Activated CD4-positive, alpha-beta T cell treated with anti-CD3 and anti-CD28 coated beads for 1 hour (primary cell): ENCODE measurements at regions not wholly inside any gene's neighbourhood (a gene's known extent, or its start where the extent isn't known, plus 50 kb on each side); places are given as distances from the start of the nearest gene placed in this dataset.
"Not testable (repeated sequence)": the region's sequence is repeated elsewhere in the genome, so short reads cannot be mapped to it uniquely, and the experiment has no call there.

Source experiments
- DNase-seq: peaks from one replicate; pipeline ENCODE4 v3.0.0-alpha.2; 2020

DNA sequence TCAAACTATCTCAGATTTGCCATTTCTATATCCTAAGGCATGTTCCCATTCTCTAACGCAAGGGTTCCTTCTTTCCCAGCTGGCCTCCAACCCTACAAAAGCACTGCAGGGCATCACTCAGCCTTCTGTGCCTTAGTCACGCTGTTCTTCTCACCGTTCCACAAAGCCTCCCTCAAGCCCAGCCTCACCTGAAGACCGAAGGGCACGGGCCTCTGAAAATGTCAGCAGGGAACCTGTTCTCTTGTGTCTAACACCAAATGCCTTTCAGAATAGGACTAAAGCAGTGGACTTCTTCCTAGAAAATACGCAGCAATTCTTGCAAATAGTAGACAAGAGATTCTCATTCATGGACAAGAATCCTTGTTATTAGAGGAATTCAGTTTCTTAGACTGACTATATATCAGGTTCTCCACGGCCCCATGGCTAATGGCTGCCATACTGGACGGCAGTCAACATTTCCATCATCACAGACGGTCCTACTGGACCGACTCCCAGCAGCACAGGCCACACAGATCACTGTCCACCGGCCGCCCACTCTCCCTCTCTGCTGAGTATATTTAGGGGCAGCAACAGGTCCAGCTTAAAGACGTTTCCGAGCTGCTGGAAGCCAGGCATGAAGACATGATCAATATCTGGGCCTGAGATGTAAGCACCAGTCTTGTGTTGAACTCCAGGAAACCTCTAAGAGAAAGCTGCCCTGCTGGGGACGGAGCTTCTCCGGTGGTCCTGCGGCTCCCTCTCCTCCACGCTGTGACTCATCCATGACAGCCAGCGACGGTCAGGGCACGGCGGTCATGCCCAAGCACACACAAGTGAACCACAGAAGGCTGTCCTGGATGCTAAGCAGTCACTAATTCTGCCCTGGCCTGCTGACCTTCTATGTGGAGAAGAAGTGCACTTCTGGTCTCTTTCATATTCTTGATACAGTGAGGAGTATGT is 61.8 kb upstream of the TNK2 start:
- DNase-seq: not testable (repeated sequence)

DNA sequence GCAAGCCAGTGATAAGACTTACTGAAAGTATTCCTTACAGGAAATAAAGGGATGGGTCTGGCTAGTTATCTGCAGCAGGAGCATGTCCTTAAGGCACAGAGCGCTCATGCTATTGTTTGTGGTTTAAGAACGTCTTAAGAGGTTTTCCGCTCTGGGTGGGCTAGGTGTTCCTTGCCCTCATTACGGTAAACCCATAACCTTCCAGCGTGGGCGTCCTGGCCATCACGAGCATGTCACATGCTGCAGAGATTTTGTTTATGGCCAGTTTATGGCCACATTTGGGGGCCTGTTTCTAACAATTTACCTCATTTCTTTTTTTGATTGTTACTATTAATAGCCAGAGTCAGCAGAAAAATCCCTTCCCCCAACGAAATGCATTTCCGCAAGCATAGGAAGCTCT is 61.0 kb upstream of the TNK2 start:
- not testable (repeated sequence) for DNase-seq

DNA sequence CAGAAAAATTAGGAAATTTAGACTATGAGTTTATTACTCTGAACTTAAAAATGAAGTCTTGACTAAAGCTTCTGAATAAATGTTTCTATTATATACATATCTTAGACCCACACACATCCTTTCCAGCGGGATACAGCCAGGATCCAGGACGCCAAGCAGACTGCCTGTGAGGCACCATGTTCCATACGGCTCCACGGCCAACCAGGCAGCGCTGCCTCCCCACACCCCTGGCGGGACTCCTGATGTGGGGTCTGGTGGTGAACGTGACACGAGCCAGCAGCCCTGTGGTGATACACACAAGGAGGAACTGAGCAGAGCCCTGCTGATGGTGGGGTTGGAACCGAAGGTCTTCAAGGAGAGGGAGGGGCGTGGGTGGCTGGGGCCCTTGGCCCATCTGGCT is 59.8 kb upstream of the TNK2 start:
- DNase-seq: not testable (repeated sequence)

DNA sequence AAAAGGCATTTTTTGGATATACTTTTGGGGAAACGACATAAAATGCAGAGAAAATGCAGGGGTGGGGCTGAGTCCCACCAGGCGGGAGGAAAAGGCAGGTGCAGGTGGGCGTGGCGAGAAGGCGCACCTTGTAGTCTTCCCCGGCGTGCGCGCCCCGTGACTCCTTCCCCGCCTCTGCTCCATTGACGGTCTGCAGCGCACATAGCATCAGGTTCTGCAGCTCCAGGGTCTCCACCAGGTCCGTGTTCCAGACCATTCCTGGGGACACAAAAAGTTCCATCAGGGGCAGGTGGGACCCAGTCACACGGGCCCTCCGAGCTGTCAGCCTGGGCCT is 59.0 kb upstream of the TNK2 start:
- not testable (repeated sequence) for DNase-seq

DNA sequence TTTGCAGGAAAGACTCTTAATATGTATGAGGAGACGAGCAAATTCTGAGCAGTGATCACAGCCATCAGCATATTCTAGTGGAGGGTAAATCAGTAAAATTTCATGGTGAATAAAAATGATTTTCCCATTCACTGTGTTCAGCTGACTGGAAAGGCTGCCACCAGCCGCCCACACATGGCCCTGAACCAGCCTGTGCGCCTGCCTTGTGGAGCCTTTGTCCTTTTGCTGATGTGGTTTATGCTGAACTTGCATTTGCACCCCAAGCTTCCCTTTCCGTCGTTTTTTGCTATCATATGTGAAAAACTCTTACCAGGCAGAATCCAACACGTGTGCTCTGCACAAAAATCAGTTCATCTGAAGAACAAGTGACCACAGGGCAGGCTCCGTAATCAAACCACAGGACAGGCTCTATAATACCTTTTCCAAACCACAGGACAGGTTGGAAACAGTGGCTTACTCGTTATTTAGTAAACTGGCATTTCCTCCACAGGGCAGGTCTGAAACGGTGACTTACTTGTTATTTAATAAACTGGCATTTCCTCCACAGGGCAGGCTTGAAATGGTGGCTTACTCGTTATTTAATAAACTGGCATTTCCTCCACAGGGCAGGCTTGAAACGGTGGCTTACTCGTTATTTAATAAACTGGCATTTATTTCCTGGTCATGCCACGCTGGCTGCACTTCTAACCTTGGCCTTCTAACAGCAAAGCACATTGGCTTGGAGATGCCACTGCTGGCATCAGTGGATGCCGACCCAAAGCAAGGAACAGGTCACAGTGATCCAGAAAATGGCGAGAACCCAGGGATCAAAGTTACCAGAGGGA is 58.4 kb upstream of the TNK2 start:
- not testable (repeated sequence) for DNase-seq

DNA sequence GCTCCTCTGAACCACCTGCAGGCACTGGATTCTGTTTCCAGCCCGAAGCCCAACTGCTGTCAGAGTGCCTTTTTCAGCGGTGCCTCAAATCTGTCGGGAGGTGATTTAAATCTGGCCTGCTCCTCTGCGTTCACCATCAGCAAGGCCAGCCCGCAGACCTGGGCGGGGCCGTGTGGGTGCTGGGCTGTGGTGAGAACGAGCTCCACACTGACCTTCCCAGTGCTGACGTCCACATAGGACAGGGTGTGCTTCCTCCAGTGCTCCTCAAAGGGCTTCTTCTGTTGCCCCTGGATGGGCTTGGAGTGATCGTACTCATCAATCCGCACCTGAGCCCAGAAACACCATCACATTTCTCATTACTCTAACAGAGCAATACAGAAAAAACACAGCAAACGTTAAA is 56.9 kb upstream of the TNK2 start:
- not testable (repeated sequence) for DNase-seq

DNA sequence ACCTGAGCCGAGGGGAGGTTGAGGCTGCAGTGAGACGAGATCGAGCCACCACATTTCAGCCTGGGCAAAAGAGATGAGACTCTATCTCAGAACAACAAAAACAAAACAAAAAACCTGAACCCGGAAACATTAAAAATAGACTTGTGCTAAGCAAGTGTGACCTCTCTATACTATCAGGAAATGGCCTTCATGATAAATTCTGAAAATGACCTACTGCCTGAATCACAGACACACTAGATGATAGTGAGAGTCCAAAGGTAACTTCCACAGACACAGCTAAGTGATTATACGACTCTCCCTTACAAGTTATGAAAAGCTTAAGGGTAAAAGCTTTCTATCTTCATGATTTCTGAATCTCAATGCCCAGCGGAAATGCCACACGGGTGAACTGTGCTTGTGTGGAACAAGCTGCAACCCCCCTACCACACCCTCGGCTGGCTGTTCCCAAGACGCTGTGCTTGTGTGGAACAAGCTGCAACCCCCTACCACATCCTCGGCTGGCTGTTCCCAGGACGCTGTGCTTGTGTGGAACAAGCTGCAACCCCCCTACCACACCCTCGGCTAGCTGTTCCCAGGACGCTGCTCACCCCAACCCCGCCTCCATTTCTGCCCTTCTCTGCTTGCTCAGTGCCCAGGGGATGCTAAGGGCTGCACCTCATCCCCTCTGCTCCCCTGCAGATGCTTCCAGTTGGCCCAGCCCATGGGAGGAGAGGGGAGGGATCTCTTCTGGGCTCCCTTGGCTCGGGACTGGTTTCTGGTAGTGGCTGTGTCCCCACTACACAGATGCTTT is 56.2 kb upstream of the TNK2 start:
- not testable (repeated sequence) for DNase-seq

DNA sequence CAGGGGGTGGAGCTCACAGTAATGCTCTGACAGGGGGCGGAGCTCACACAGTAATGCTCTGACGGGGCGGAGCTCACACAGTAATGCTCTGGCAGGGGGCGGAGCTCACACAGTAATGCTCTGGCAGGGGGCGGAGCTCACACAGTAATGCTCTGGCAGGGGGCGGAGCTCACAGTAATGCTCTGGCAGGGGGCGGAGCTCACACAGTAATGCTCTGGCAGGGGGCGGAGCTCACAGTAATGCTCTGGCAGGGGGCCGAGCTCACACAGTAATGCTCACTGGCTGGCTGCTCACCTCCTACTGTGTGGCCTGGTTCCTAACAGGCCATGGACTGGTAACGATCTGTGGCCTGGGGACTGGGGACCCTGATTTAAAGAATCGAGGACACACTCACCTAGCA is 53.9 kb upstream of the TNK2 start:
- not testable (repeated sequence) for DNase-seq

DNA sequence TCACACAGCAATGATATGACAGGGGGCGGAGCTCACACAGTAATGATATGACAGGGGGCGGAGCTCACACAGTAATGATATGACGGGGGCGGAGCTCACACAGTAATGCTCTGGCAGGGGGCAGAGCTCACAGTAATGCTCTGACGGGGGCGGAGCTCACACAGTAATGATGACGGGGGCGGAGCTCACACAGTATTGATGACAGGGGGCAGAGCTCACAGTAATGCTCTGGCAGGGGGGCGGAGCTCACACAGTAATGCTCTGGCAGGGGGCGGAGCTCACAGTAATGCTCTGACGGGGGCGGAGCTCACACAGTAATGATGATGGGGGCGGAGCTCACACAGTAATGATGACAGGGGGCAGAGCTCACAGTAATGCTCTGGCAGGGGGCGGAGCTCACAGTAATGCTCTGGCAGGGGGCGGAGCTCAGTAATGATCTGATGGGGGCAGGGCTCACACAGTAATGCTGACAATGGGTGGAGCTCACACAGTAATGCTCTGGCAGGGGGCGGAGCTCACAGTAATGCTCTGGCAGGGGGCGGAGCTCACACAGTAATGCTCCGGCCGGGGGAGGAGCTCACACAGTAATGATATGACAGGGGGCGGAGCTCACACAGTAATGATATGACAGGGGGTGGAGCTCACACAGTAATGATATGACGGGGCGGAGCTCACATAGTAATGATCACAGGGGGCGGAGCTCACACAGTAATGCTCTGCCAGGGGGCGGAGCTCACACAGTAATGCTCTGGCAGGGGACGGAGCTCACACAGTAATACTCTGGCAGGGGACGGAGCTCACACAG is 52.8 kb upstream of the TNK2 start:
- not testable (repeated sequence) for DNase-seq

DNA sequence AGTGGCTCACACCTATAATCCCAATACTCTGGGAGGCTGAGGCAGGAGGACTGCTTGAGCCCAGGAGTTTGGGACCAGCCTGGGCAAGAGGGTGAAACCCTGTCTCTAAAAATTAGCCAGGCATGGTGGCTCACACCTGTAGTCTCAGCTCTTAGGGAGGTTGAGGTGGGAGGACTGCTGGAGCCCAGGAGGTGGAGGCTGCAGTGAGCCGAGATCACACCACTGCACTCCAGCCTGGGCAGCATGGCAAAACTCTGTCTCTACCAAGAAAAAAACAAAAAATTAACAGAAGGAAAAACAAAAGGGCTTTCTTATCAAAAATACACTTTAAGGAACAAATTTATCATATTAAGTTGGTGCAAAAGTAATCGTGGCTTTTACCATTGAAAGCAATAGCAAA is 51.8 kb upstream of the TNK2 start:
- DNase-seq: not testable (repeated sequence)

DNA sequence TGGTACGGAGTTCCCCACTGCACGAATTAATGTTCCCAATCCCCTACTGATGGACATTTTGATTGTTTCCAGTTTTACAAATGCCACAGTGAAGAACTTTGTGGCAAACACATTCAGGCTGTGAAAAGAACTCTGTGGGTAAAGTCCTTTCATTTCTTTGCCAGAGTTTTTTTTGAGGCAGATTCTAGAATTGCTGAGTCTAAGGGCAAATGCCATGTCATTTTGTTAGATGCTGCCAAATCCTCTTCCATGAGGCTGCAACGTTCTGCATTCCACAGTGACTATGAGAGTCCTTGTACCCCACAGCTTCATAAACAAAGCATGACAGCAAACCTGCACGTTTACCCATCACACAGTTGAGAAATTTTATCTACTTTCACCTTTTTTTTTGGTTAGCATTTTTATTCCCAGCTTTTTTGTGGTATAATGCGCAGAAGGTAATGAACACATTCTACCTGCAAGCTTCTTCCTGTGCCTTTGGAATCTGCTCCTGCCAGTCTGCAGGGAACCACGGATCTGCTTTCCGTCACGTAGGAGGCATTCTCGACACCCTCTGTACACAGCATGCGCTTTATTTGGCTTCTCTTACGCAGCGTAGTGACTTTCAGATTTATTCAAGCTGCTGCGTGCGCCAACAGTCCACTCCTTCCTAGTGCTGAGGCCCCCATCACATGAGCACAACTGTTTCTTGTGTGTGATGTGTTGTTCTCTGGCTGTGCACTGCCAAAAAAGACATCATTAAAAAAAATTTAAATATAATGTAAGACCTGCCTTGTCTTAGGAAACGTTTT is 51.2 kb upstream of the TNK2 start:
- DNase-seq: not testable (repeated sequence)

DNA sequence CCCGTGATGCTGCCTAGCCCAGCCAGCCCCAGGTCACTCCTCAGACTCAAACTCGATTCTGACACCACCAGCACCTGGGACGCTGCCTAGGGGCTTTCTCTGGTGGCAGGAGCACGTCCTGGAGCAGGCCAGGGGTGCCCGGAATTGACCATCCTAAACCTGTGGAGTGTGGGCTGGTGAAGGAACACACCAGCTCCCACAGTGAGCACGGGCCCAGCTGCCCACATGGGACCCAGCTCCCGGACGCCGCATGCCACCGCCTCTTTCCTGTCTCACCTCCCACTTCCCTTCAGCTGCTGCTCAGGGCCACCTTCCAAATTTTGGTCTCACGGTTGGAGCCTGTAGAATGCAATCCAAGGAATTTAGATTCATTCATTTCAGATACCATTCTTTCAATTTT is 50.4 kb upstream of the TNK2 start:
- not testable (repeated sequence) for DNase-seq
